ENCODE measurements at regions not wholly inside any gene's neighbourhood (a gene's known extent, or its start where the extent isn't known, plus 50 kb on each side); places are given as distances from the start of the nearest gene placed in this dataset.

- ChIA-PET POLR2A (ENCODE audit: low non-redundant PET) (no interaction called here), CTCF (interaction anchor here (1.2 kb wide), 1 partner anchor 32 kb away, joined by 4 read pairs; no protein-coding TSS in a partner anchor)
- no peak for DNase-seq (ENCODE audit: low spot score)
- TF ChIP-seq, protein P1, sequence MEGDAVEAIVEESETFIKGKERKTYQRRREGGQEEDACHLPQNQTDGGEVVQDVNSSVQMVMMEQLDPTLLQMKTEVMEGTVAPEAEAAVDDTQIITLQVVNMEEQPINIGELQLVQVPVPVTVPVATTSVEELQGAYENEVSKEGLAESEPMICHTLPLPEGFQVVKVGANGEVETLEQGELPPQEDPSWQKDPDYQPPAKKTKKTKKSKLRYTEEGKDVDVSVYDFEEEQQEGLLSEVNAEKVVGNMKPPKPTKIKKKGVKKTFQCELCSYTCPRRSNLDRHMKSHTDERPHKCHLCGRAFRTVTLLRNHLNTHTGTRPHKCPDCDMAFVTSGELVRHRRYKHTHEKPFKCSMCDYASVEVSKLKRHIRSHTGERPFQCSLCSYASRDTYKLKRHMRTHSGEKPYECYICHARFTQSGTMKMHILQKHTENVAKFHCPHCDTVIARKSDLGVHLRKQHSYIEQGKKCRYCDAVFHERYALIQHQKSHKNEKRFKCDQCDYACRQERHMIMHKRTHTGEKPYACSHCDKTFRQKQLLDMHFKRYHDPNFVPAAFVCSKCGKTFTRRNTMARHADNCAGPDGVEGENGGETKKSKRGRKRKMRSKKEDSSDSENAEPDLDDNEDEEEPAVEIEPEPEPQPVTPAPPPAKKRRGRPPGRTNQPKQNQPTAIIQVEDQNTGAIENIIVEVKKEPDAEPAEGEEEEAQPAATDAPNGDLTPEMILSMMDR (conservative IDR thresholded peaks at IDR 0.05; ENCODE audit: low read depth) = no peak
- H3K27ac ChIP-seq = no peak overlapping the region
Measured at GRCh38 chr15:24752354-24752753, 76.8 kb downstream of the NPAP1 start.

- CTCF ChIA-PET = no interaction called here
- POLR2A ChIA-PET (ENCODE audit: low non-redundant PET) = no interaction called here
- TF ChIP-seq, protein P1 (conservative IDR thresholded peaks at IDR 0.05; ENCODE audit: low read depth) = no peak
- DNase-seq (ENCODE audit: low spot score) = no peak
- H3K27ac ChIP-seq = no peak overlapping the region
Measured at GRCh38 chr15:24756101-24756500, 80.5 kb downstream of the NPAP1 start.

GRCh38 chr15:24760066-24760465 lies 84.5 kb downstream of the NPAP1 start:
- DNase-seq (ENCODE audit: low spot score) = no peak
- POLR2A ChIA-PET (ENCODE audit: low non-redundant PET) = no interaction called here
- TF ChIP-seq, protein P1 (conservative IDR thresholded peaks at IDR 0.05; ENCODE audit: low read depth) = no peak
- CTCF ChIA-PET = interaction anchor here (0.6 kb wide), 1 partner anchor 1251 kb away, joined by 5 read pairs; no protein-coding TSS in a partner anchor
- H3K27ac ChIP-seq = no peak overlapping the region

DNA sequence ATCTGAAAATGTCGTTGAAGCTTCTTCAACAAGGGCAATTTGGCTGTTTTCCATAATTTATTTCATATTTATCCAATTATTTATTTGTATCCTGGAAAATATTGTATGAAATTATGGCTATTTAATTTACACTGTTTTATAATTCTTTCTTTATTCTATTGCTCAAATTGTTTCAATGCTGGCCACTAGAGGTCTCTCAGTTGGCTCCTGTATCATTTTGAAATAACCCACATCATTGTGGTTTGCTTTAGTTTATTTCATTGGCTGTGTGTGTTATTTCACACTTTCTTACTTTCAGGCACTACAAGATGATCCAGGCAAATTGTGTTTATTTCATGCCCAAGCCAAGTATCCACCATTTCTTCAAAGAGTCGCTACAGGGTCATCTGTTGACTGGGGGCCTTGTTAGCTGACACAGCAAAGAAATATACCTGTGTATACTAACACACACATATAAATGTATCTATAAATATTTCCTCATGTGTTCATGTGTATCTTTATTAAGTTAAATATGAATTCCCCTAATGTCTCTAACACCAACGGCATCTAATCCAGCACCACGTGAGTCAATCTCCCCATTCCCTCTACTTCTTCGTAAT lies 86.2 kb downstream of the NPAP1 start:
- no peak overlapping the region for H3K27ac ChIP-seq
- TF ChIP-seq, protein P1 (conservative IDR thresholded peaks at IDR 0.05; ENCODE audit: low read depth) = peak; percentile 42
- ChIA-PET CTCF (interaction anchor here (0.7 kb wide), 1 partner anchor 29 kb away, joined by 3 read pairs; no protein-coding TSS in a partner anchor), POLR2A (ENCODE audit: low non-redundant PET) (no interaction called here)
- no peak for DNase-seq (ENCODE audit: low spot score)

- POLR2A ChIA-PET (ENCODE audit: low non-redundant PET) = no interaction called here
- CTCF ChIA-PET = no interaction called here
- TF ChIP-seq, protein P1 (conservative IDR thresholded peaks at IDR 0.05; ENCODE audit: low read depth) = no peak
- no peak for DNase-seq (ENCODE audit: low spot score)
- H3K27ac ChIP-seq = no peak overlapping the region
Measured at GRCh38 chr15:24763891-24764290, 88.3 kb downstream of the NPAP1 start.

DNA sequence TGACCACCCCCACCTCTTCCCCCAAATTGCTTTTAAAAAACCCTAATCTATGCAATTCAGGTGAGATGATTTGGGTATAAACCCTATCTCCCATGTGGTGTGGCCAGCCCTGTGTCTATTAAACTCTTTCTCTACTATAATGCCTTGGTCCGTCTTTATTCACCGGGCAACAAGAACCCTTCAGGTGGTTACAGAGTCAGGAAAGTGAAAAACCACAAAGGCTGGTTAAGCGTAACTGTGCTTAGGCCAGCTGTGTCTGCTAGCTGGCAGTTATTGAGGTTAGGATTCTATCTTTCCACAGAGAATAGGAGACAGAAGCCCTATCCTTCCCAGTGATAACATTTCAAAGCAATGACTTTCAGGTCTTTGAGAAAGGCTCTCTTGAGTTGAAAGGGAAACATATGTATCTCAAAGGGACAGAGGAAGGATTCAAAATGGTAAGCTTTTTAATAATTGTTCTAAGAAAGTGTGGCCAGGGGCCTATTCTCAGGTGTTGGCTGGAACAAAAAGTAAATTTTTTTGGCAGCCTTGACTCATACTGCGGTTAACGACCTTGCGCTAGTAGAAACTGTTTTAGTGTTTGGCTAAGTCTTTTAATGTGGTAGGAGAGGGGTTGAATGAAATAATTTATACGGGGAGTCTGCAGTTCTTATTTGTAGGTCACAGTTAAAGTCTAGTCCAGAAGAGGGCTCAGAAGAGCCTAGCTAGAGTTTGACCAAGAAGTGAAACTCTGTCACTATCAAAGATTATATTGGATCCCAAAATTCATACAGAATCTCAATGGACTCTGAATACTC lies 89.0 kb downstream of the NPAP1 start:
- ChIA-PET CTCF (no interaction called here), POLR2A (ENCODE audit: low non-redundant PET) (no interaction called here)
- H3K27ac ChIP-seq = no peak overlapping the region
- TF ChIP-seq, protein P1 (conservative IDR thresholded peaks at IDR 0.05; ENCODE audit: low read depth) = no peak
- no peak for DNase-seq (ENCODE audit: low spot score)

Measured in RWPE1 (cell line).